H9 (cell line): ENCODE measurements at regions not wholly inside any gene's neighbourhood (a gene's known extent, or its start where the extent isn't known, plus 50 kb on each side); places are given as distances from the start of the nearest gene placed in this dataset.
"Not testable (repeated sequence)": the region's sequence is repeated elsewhere in the genome, so short reads cannot be mapped to it uniquely, and the experiment has no call there.

Experiments
- DNase-seq: peaks from one replicate; pipeline ENCODE4 v3.0.0-alpha.2; 2017
- H2AFZ ChIP-seq: one replicate; pipeline ENCODE4 v1.6.1; 2013; ENCODE audit warnings: mild to moderate bottlenecking, low read length, control low read depth, moderate library complexity
- H2AK5ac ChIP-seq: 2 replicates; pipeline ENCODE4 v1.6.1; 2013; ENCODE audit warnings: low read length, control low read depth, mixed read lengths; ENCODE audit not compliant: insufficient read length
- H2BK120ac ChIP-seq: one replicate; pipeline ENCODE4 v1.6.1; 2013; ENCODE audit warnings: low read depth, mild to moderate bottlenecking, low read length, control low read depth, inconsistent platforms; ENCODE audit not compliant: poor library complexity, severe bottlenecking
- H2BK12ac ChIP-seq: 2 replicates; pipeline ENCODE4 v1.6.1; 2013; ENCODE audit warnings: low read length, control low read depth, mixed read lengths, low read depth; ENCODE audit not compliant: insufficient read length
- H2BK15ac ChIP-seq: 2 replicates; pipeline ENCODE4 v1.6.1; 2013; ENCODE audit warnings: low read depth, low read length, control low read depth
- H2BK20ac ChIP-seq: one replicate; pipeline ENCODE4 v1.6.1; 2013; ENCODE audit warnings: low read depth, mild to moderate bottlenecking, low read length, control low read depth, inconsistent platforms; ENCODE audit not compliant: poor library complexity, severe bottlenecking
- H2BK5ac ChIP-seq: 2 replicates; pipeline ENCODE4 v1.6.1; 2013; ENCODE audit warnings: low read length, control low read depth, mixed read lengths; ENCODE audit not compliant: insufficient read length
- H3K14ac ChIP-seq: 2 replicates; pipeline ENCODE4 v1.6.1; 2013; ENCODE audit warnings: low read length, control low read depth; ENCODE audit not compliant: insufficient read depth
- H3K18ac ChIP-seq: 2 replicates; pipeline ENCODE4 v1.6.1; 2013; ENCODE audit warnings: low read depth, mild to moderate bottlenecking, mixed read lengths, low read length, control low read depth; ENCODE audit not compliant: insufficient read length
- H3K23ac ChIP-seq: 2 replicates; pipeline ENCODE4 v1.6.1; 2013; ENCODE audit warnings: low read length, control low read depth, mixed read lengths, low read depth; ENCODE audit not compliant: insufficient read length
- H3K23me2 ChIP-seq: 2 replicates; pipeline ENCODE4 v1.6.1; 2013; ENCODE audit warnings: low read depth, mild to moderate bottlenecking, mixed read lengths, low read length, control low read depth; ENCODE audit not compliant: insufficient read length, poor library complexity, severe bottlenecking
- H3K27ac ChIP-seq: 2 replicates; pipeline ENCODE4 v1.5.1; 2013; ENCODE audit warnings: low read length, control low read depth, mixed read lengths, low read depth; ENCODE audit not compliant: insufficient read length
- H3K27me3 ChIP-seq: 2 replicates; pipeline ENCODE4 v1.6.1; 2013; ENCODE audit warnings: low read length, control low read depth, inconsistent platforms; ENCODE audit not compliant: insufficient read depth
- H3K4ac ChIP-seq: 2 replicates; pipeline ENCODE4 v1.6.1; 2013; ENCODE audit warnings: low read depth, mild to moderate bottlenecking, control low read depth, inconsistent platforms, low read length, moderate library complexity
- H3K4me1 ChIP-seq: 2 replicates; pipeline ENCODE4 v1.6.1; 2013; ENCODE audit warnings: low read length, control low read depth, inconsistent platforms; ENCODE audit not compliant: insufficient read depth
- H3K4me2 ChIP-seq: 2 replicates; pipeline ENCODE4 v1.6.1; 2013; ENCODE audit warnings: low read length, control low read depth, mixed read lengths; ENCODE audit not compliant: insufficient read length, insufficient read depth
- H3K56ac ChIP-seq: 2 replicates; pipeline ENCODE4 v1.6.1; 2013; ENCODE audit warnings: low read depth, mild to moderate bottlenecking, mixed read lengths, low read length, control low read depth; ENCODE audit not compliant: insufficient read length
- H3K79me1 ChIP-seq: 2 replicates; pipeline ENCODE4 v1.6.1; 2013; ENCODE audit warnings: low read depth, mild to moderate bottlenecking, moderate library complexity, low read length, control low read depth, inconsistent platforms; ENCODE audit not compliant: insufficient read depth, poor library complexity, severe bottlenecking
- H3K79me2 ChIP-seq: 2 replicates; pipeline ENCODE4 v1.6.1; 2013; ENCODE audit warnings: low read length, control low read depth, inconsistent platforms; ENCODE audit not compliant: insufficient read depth
- H3K9ac ChIP-seq: 2 replicates; pipeline ENCODE4 v1.6.1; 2013; ENCODE audit warnings: low read length, control low read depth, mixed read lengths; ENCODE audit not compliant: insufficient read length; ENCODE audit errors: extremely low read depth
- H3K9me3 ChIP-seq: one replicate; pipeline ENCODE4 v1.6.1; 2013; ENCODE audit warnings: low read depth, low read length, inconsistent platforms; ENCODE audit not compliant: control insufficient read depth
- H3T11ph ChIP-seq: one replicate; pipeline ENCODE4 v1.6.1; 2013; ENCODE audit warnings: mild to moderate bottlenecking, low read length, control low read depth, inconsistent platforms
- H4K20me1 ChIP-seq: one replicate; pipeline ENCODE4 v1.6.1; 2013; ENCODE audit not compliant: control insufficient read depth, insufficient read length, insufficient read depth
- H4K5ac ChIP-seq: 2 replicates; pipeline ENCODE4 v1.6.1; 2013; ENCODE audit warnings: low read depth, mild to moderate bottlenecking, mixed read lengths, low read length, control low read depth; ENCODE audit not compliant: insufficient read length
- H4K8ac ChIP-seq: replicated peaks from 2 replicates; pipeline ENCODE4 v1.6.1; 2013; ENCODE audit warnings: low read length, control low read depth, mixed read lengths, low read depth; ENCODE audit not compliant: insufficient read length
- H4K91ac ChIP-seq: 2 replicates; pipeline ENCODE4 v1.6.1; 2013; ENCODE audit warnings: low read depth, mild to moderate bottlenecking, moderate library complexity, mixed read lengths, low read length, control low read depth; ENCODE audit not compliant: insufficient read length
- H3K27ac Mint-ChIP-seq, 3 experiments: 2 replicates in 2 of 3; 3 replicates in 1 of 3; pipeline ENCODE4 v1.8.0; 2020 to 2021; ENCODE audit warnings: mixed read lengths in 3 of 3, mild to moderate bottlenecking in 1 of 3, moderate library complexity in 1 of 3
- H3K27me3 Mint-ChIP-seq: 2 replicates; pipeline ENCODE4 v1.8.0; 2021; ENCODE audit warnings: low read depth, mild to moderate bottlenecking, moderate library complexity, mixed read lengths
- H3K36me3 Mint-ChIP-seq, 3 experiments: 2 replicates in 2 of 3; 3 replicates in 1 of 3; pipeline ENCODE4 v1.8.0; 2020 to 2021; ENCODE audit warnings: low read depth in 3 of 3, mixed read lengths in 3 of 3; ENCODE audit not compliant: insufficient read depth in 1 of 3
- H3K4me1 Mint-ChIP-seq, 2 experiments: 2 replicates each; pipeline ENCODE4 v1.8.0; 2020; ENCODE audit warnings: mixed read lengths in 2 of 2
- H3K4me3 Mint-ChIP-seq, 2 experiments: 2 replicates in 1 of 2; 3 replicates in 1 of 2; pipeline ENCODE4 v1.8.0; 2020 to 2021; ENCODE audit warnings: mild to moderate bottlenecking in 2 of 2, mixed read lengths in 2 of 2, moderate library complexity in 1 of 2
- H3K9me3 Mint-ChIP-seq, 2 experiments: 2 replicates in 1 of 2; 3 replicates in 1 of 2; pipeline ENCODE4 v1.8.0; 2020; ENCODE audit warnings: mild to moderate bottlenecking in 2 of 2, mixed read lengths in 2 of 2, moderate library complexity in 1 of 2
- WGBS: extraction: QIAGEN DNeasy Blood & Tissue Kit; methylation state at CpG from one replicate; pipeline ENCODE4 v1.1.7; 2013; ENCODE audit warnings: missing lambda C conversion rate, low lambda C conversion rate, mixed read lengths; ENCODE audit not compliant: insufficient read length; ENCODE audit errors: extremely low coverage; 5-methylcytosine and 5-hydroxymethylcytosine counted together

GRCh38 chr3:195958736-195959135 lies 50.4 kb upstream of the TNK2 start:
- peaks cover 10% of the 10 kb centered on the region for H3K27me3 Mint-ChIP-seq
- no CpG with 5 or more reads among the region's 11 CpGs for WGBS
- H2BK5ac ChIP-seq, H3K23me2 ChIP-seq, H2BK120ac ChIP-seq, H3K4me2 ChIP-seq, H3K18ac ChIP-seq, H3K27ac ChIP-seq, H3K56ac ChIP-seq, H3K4me1 ChIP-seq, H2AK5ac ChIP-seq, H3K14ac ChIP-seq, H3K9ac ChIP-seq, H4K8ac ChIP-seq, H3K4me3 Mint-ChIP-seq, H3T11ph ChIP-seq, H2BK12ac ChIP-seq, H3K23ac ChIP-seq, H3K4me1 Mint-ChIP-seq, H3K4ac ChIP-seq, H2AFZ ChIP-seq, H2BK20ac ChIP-seq, H4K5ac ChIP-seq, DNase-seq, H3K9me3 ChIP-seq, H3K27me3 ChIP-seq, H4K20me1 ChIP-seq, H3K79me2 ChIP-seq, H3K79me1 ChIP-seq, H2BK15ac ChIP-seq, H3K27ac Mint-ChIP-seq, H4K91ac ChIP-seq: not testable (repeated sequence)
- peaks cover 25 to 33% (median 27%) of the 10 kb centered on the region in 3 experiments for H3K36me3 Mint-ChIP-seq
- H3K9me3 Mint-ChIP-seq: peaks cover 13 to 14% of the 10 kb centered on the region in 2 experiments
